ENCODE measurements at regions not wholly inside any gene's neighbourhood (a gene's known extent, or its start where the extent isn't known, plus 50 kb on each side); places are given as distances from the start of the nearest gene placed in this dataset.

DNA sequence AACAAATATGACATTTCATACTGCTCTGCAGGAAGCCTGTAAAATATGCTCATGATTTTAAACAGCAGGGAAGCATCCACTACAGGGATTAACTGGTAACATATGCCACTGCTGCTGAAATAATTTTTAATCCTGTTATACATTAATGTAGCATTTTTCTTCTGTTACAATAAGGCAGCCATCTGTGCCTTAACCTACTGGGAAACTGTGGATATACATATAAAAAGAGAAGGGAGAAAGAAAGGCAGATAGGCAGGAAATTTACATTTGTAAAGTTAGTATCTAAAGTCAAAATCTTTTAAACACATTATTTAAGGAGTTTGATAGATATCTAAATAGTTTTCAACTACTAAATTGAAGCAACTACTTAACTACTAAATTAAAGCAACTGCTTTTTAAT is 514.6 kb upstream of the KLHL4 start:
- POLR2A ChIA-PET: no interaction called here
- TF ChIP-seq, protein P1, sequence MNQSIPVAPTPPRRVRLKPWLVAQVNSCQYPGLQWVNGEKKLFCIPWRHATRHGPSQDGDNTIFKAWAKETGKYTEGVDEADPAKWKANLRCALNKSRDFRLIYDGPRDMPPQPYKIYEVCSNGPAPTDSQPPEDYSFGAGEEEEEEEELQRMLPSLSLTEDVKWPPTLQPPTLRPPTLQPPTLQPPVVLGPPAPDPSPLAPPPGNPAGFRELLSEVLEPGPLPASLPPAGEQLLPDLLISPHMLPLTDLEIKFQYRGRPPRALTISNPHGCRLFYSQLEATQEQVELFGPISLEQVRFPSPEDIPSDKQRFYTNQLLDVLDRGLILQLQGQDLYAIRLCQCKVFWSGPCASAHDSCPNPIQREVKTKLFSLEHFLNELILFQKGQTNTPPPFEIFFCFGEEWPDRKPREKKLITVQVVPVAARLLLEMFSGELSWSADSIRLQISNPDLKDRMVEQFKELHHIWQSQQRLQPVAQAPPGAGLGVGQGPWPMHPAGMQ (IDR thresholded peaks at IDR 0.05; ENCODE audit: borderline replicate concordance): no peak
- TF ChIP-seq CBX5 (IDR thresholded peaks at IDR 0.05; ENCODE audit: low read depth): no peak
- TF ChIP-seq ESRRA (IDR thresholded peaks at IDR 0.05; ENCODE audit: low read length): no peak
- TF ChIP-seq, protein P2, sequence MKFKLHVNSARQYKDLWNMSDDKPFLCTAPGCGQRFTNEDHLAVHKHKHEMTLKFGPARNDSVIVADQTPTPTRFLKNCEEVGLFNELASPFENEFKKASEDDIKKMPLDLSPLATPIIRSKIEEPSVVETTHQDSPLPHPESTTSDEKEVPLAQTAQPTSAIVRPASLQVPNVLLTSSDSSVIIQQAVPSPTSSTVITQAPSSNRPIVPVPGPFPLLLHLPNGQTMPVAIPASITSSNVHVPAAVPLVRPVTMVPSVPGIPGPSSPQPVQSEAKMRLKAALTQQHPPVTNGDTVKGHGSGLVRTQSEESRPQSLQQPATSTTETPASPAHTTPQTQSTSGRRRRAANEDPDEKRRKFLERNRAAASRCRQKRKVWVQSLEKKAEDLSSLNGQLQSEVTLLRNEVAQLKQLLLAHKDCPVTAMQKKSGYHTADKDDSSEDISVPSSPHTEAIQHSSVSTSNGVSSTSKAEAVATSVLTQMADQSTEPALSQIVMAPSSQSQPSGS (IDR thresholded peaks at IDR 0.05; ENCODE audit: low read length): no peak
- no peak for TF ChIP-seq STAT1 (conservative IDR thresholded peaks at IDR 0.05)
- TF ChIP-seq NFYB (IDR thresholded peaks at IDR 0.05; ENCODE audit: insufficient read depth, low read depth, low read length): no peak
- TF ChIP-seq, protein P3, sequence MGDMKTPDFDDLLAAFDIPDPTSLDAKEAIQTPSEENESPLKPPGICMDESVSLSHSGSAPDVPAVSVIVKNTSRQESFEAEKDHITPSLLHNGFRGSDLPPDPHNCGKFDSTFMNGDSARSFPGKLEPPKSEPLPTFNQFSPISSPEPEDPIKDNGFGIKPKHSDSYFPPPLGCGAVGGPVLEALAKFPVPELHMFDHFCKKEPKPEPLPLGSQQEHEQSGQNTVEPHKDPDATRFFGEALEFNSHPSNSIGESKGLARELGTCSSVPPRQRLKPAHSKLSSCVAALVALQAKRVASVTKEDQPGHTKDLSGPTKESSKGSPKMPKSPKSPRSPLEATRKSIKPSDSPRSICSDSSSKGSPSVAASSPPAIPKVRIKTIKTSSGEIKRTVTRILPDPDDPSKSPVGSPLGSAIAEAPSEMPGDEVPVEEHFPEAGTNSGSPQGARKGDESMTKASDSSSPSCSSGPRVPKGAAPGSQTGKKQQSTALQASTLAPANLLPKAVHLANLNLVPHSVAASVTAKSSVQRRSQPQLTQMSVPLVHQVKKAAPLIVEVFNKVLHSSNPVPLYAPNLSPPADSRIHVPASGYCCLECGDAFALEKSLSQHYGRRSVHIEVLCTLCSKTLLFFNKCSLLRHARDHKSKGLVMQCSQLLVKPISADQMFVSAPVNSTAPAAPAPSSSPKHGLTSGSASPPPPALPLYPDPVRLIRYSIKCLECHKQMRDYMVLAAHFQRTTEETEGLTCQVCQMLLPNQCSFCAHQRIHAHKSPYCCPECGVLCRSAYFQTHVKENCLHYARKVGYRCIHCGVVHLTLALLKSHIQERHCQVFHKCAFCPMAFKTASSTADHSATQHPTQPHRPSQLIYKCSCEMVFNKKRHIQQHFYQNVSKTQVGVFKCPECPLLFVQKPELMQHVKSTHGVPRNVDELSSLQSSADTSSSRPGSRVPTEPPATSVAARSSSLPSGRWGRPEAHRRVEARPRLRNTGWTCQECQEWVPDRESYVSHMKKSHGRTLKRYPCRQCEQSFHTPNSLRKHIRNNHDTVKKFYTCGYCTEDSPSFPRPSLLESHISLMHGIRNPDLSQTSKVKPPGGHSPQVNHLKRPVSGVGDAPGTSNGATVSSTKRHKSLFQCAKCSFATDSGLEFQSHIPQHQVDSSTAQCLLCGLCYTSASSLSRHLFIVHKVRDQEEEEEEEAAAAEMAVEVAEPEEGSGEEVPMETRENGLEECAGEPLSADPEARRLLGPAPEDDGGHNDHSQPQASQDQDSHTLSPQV (IDR thresholded peaks at IDR 0.05): no peak
- no peak for TF ChIP-seq RCOR1 (conservative IDR thresholded peaks at IDR 0.05; ENCODE audit: low read depth, low read length)
- no peak for TF ChIP-seq BMI1 (IDR thresholded peaks at IDR 0.05; ENCODE audit: borderline replicate concordance)
- TF ChIP-seq, protein P4, sequence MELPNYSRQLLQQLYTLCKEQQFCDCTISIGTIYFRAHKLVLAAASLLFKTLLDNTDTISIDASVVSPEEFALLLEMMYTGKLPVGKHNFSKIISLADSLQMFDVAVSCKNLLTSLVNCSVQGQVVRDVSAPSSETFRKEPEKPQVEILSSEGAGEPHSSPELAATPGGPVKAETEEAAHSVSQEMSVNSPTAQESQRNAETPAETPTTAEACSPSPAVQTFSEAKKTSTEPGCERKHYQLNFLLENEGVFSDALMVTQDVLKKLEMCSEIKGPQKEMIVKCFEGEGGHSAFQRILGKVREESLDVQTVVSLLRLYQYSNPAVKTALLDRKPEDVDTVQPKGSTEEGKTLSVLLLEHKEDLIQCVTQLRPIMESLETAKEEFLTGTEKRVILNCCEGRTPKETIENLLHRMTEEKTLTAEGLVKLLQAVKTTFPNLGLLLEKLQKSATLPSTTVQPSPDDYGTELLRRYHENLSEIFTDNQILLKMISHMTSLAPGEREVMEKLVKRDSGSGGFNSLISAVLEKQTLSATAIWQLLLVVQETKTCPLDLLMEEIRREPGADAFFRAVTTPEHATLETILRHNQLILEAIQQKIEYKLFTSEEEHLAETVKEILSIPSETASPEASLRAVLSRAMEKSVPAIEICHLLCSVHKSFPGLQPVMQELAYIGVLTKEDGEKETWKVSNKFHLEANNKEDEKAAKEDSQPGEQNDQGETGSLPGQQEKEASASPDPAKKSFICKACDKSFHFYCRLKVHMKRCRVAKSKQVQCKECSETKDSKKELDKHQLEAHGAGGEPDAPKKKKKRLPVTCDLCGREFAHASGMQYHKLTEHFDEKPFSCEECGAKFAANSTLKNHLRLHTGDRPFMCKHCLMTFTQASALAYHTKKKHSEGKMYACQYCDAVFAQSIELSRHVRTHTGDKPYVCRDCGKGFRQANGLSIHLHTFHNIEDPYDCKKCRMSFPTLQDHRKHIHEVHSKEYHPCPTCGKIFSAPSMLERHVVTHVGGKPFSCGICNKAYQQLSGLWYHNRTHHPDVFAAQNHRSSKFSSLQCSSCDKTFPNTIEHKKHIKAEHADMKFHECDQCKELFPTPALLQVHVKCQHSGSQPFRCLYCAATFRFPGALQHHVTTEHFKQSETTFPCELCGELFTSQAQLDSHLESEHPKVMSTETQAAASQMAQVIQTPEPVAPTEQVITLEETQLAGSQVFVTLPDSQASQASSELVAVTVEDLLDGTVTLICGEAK (IDR thresholded peaks at IDR 0.05; ENCODE audit: borderline replicate concordance): no peak
- no peak for TF ChIP-seq JUNB (IDR thresholded peaks at IDR 0.05)

More for the DNA sequence above, 514.6 kb upstream of the KLHL4 start:
- in situ Hi-C loops (cut with MboI): no loop called here
- no peaks in the 10 kb centered on the region for H3K9me3 ChIP-seq (replicated peaks; ENCODE audit: control insufficient read depth, insufficient read depth, low read length)
- H3K36me3 ChIP-seq (ENCODE audit: control insufficient read depth in 2 of 2, insufficient read depth in 2 of 2, low read length in 1 of 2): no peaks in the 10 kb centered on the region
- no peak overlapping the region for H3K9ac ChIP-seq (ENCODE audit: control insufficient read depth, insufficient read depth, low read length)
- no peaks in the 10 kb centered on the region for H3K27me3 ChIP-seq (replicated peaks in 1 of 2; ENCODE audit: control insufficient read depth in 2 of 2, insufficient read depth in 2 of 2, low read length in 1 of 2)
- DNase-seq (ENCODE audit: low read depth, low spot score) (no peak), FAIRE-seq (no peak), ATAC-seq (no peak)
- H3K27ac ChIP-seq (ENCODE audit: control insufficient read depth, insufficient read depth): no peak overlapping the region
- no peaks in the 10 kb centered on the region for H3K4me1 ChIP-seq (ENCODE audit: control insufficient read depth, insufficient read depth, low read length)
- H4K20me1 ChIP-seq (ENCODE audit: control insufficient read depth, insufficient read depth): no peaks in the 10 kb centered on the region
- H3K4me3 ChIP-seq: no peak overlapping the region
- ChIA-PET CTCF (no interaction called here), RAD21 (ENCODE audit: unreplicated experiment) (no interaction called here), SMC1A (ENCODE audit: uncharacterized antibody, unreplicated experiment) (no interaction called here)
- no TSS peak for BruUV-seq (replicated peaks)
- no peak overlapping the region for H2AFZ ChIP-seq (ENCODE audit: control insufficient read depth, low read depth, low read length)
- intact Hi-C loops (cut with micrococcal nuclease; ENCODE audit: unreplicated experiment): no loop called here
- no peaks in the 10 kb centered on the region for H3K79me2 ChIP-seq (ENCODE audit: control insufficient read depth, insufficient read depth, low read length)
- H3K4me2 ChIP-seq (ENCODE audit: control insufficient read depth, insufficient read depth): no peak overlapping the region
